ENCODE measurements at regions not wholly inside any gene's neighbourhood (a gene's known extent, or its start where the extent isn't known, plus 50 kb on each side); places are given as distances from the start of the nearest gene placed in this dataset.
A peak's percentile ranks its signal among the peaks of the same experiment; 100 is the strongest.

GRCh38 chr22:27382947-27383346 lies 418.6 kb downstream of the MN1 start:
- no peak for FAIRE-seq
- CTCF ChIA-PET (ENCODE audit: partially characterized antibody), result interaction anchor here (0.7 to 1.8 kb wide), 4 partner anchors 9 to 320 kb away, joined by 3 to 11 read pairs (median 4); no protein-coding TSS in a partner anchor
- 92% methylated on average over 12 of the region's 12 CpGs; no CpG with 5 or more reads in 1 of the 2 experiments for WGBS, 2 experiments (ENCODE audit: extremely low coverage in 1 of 2, insufficient coverage in 1 of 2, insufficient read length in 1 of 2, insufficient replicate concordance in 2 of 2, low coverage in 1 of 2, low lambda C conversion rate in 2 of 2, missing lambda C conversion rate in 1 of 2)
- no peak for TF ChIP-seq E2F6 (IDR thresholded peaks at IDR 0.05)
- no peak for TF ChIP-seq SAP30 (IDR thresholded peaks at IDR 0.05; ENCODE audit: insufficient read depth, insufficient replicate concordance, low read length)
- TF ChIP-seq SUZ12 (IDR thresholded peaks at IDR 0.05; ENCODE audit: low read length), result no peak
- no peak for TF ChIP-seq PHF8 (conservative IDR thresholded peaks at IDR 0.05; ENCODE audit: low read depth, low read length)
- no peak for TF ChIP-seq TBP (IDR thresholded peaks at IDR 0.05; ENCODE audit: low read depth, low read length)
- no peak for TF ChIP-seq GTF2F1 (IDR thresholded peaks at IDR 0.05; ENCODE audit: borderline replicate concordance, low read depth, low read length)
- no peak for TF ChIP-seq EP300 (IDR thresholded peaks at IDR 0.05; ENCODE audit: borderline replicate concordance in 1 of 2, low read depth in 2 of 2, low read length in 2 of 2)
- no peak for TF ChIP-seq CBX8 (IDR thresholded peaks at IDR 0.05; ENCODE audit: borderline replicate concordance, low read depth, low read length)
- TF ChIP-seq MAX (IDR thresholded peaks at IDR 0.05), result no peak
- TF ChIP-seq RXRA (IDR thresholded peaks at IDR 0.05; ENCODE audit: insufficient read depth, low read depth, low read length), result no peak
- no peak for TF ChIP-seq SP2 (IDR thresholded peaks at IDR 0.05; ENCODE audit: low read length)
- no peak for TF ChIP-seq SP4 (IDR thresholded peaks at IDR 0.05; ENCODE audit: low read length)
- no peak for TF ChIP-seq SIN3A (conservative IDR thresholded peaks at IDR 0.05 in 1 of 2, IDR thresholded peaks at IDR 0.05 in 1 of 2; ENCODE audit: low read depth in 1 of 2, low read length in 2 of 2)

More at GRCh38 chr22:27382947-27383346, 418.6 kb downstream of the MN1 start:
- Histone ChIP-seq H3K23ac (ENCODE audit: insufficient read length) (no peak overlapping the region), H3K4me1 (replicated peaks in 1 of 4; ENCODE audit: control insufficient read depth in 3 of 4, insufficient read depth in 4 of 4, low read length in 3 of 4) (peaks cover 0 to 2% (median under 1%) of the 10 kb centered on the region in 4 experiments; a peak in 2 of 7 replicates), H2BK15ac (ENCODE audit: low read length) (no peak overlapping the region), H3K18ac (ENCODE audit: extremely low read depth, low read length) (no peak overlapping the region), H4K5ac (ENCODE audit: insufficient read length, low read depth, low read length) (no peak overlapping the region), H3K4me2 (ENCODE audit: insufficient read depth in 1 of 2, low read depth in 2 of 2, low read length in 2 of 2) (no peak overlapping the region), H3K4ac (replicated peaks; ENCODE audit: insufficient read length, low read depth, low read length) (no peak overlapping the region), H2AFZ (ENCODE audit: low read length) (no peak overlapping the region), H3K27me3 (replicated peaks in 1 of 4; ENCODE audit: control insufficient read depth in 3 of 4, extremely low read depth in 1 of 4, insufficient read depth in 3 of 4, low read length in 3 of 4) (no peaks in the 10 kb centered on the region), H4K20me1 (replicated peaks in 1 of 2; ENCODE audit: control insufficient read depth in 1 of 2, insufficient read depth in 2 of 2, low read length in 2 of 2) (no peaks in the 10 kb centered on the region), H3K9me3 (ENCODE audit: insufficient read depth in 2 of 2, low read depth in 1 of 2, low read length in 1 of 2) (no peaks in the 10 kb centered on the region), H3K4me3 (ENCODE audit: extremely low read depth in 1 of 4, insufficient read depth in 2 of 4, low read depth in 3 of 4, low read length in 4 of 4) (no peak overlapping the region), H4K91ac (replicated peaks; ENCODE audit: insufficient read length, low read length) (no peak overlapping the region), H3K23me2 (ENCODE audit: low read depth, low read length) (no peaks in the 10 kb centered on the region), H2BK120ac (replicated peaks; ENCODE audit: low read depth, low read length) (no peak overlapping the region), H3K27ac (ENCODE audit: low read depth, low read length) (no peak overlapping the region), H3K79me1 (ENCODE audit: low read depth, low read length) (no peaks in the 10 kb centered on the region), H3K14ac (ENCODE audit: insufficient read length) (no peak overlapping the region), H3K36me3 (ENCODE audit: control insufficient read depth in 2 of 4, insufficient read depth in 4 of 4, low read length in 3 of 4) (no peaks in the 10 kb centered on the region), H2BK12ac (ENCODE audit: low read depth, low read length) (no peak overlapping the region), H3K79me2 (ENCODE audit: control insufficient read depth in 1 of 2, insufficient read depth in 2 of 2, low read length in 2 of 2) (no peaks in the 10 kb centered on the region), H2BK20ac (ENCODE audit: low read length) (no peak overlapping the region), H2AK5ac (ENCODE audit: low read depth, low read length) (no peak overlapping the region), H3K56ac (replicated peaks; ENCODE audit: insufficient read length, low read depth, low read length) (no peak overlapping the region), H4K8ac (ENCODE audit: extremely low read depth, insufficient read depth, low read length) (no peak overlapping the region), H3K9ac (replicated peaks in 1 of 4; ENCODE audit: extremely low read depth in 1 of 4, low read depth in 3 of 4, low read length in 3 of 4) (no peak overlapping the region), H2BK5ac (ENCODE audit: low read depth, low read length) (no peak overlapping the region)
- POLR2A ChIA-PET (ENCODE audit: partially characterized antibody), result interaction anchor here (1.1 kb wide), 1 partner anchor 9 kb away, joined by 3 read pairs; no protein-coding TSS in a partner anchor
- DNase-seq (ENCODE audit: low read depth in 1 of 2, low spot score in 2 of 2), result peak in 1 of 2 experiments; percentile 27

Data from H1 (cell line).